ENCODE measurements at regions not wholly inside any gene's neighbourhood (a gene's known extent, or its start where the extent isn't known, plus 50 kb on each side); places are given as distances from the start of the nearest gene placed in this dataset.

- no peaks in the 10 kb centered on the region for H3K9me3 ChIP-seq
- H3K36me3 ChIP-seq = no peaks in the 10 kb centered on the region
- no peak overlapping the region for H3K27ac ChIP-seq
- H3K4me3 ChIP-seq = no peak overlapping the region
- TF ChIP-seq, protein P1, sequence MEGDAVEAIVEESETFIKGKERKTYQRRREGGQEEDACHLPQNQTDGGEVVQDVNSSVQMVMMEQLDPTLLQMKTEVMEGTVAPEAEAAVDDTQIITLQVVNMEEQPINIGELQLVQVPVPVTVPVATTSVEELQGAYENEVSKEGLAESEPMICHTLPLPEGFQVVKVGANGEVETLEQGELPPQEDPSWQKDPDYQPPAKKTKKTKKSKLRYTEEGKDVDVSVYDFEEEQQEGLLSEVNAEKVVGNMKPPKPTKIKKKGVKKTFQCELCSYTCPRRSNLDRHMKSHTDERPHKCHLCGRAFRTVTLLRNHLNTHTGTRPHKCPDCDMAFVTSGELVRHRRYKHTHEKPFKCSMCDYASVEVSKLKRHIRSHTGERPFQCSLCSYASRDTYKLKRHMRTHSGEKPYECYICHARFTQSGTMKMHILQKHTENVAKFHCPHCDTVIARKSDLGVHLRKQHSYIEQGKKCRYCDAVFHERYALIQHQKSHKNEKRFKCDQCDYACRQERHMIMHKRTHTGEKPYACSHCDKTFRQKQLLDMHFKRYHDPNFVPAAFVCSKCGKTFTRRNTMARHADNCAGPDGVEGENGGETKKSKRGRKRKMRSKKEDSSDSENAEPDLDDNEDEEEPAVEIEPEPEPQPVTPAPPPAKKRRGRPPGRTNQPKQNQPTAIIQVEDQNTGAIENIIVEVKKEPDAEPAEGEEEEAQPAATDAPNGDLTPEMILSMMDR (IDR thresholded peaks at IDR 0.05) = no peak
- TF ChIP-seq POLR2A (IDR thresholded peaks at IDR 0.05) = no peak
- TF ChIP-seq POLR2AphosphoS5 (IDR thresholded peaks at IDR 0.05) = no peak
- DNase-seq (ENCODE audit: low spot score in 2 of 2) = no peak
- intact Hi-C loops (cut with DNase I; ENCODE audit: low total_unique reads) = no loop called here
- no peaks in the 10 kb centered on the region for H3K4me1 ChIP-seq
- H3K27me3 ChIP-seq = peaks cover 0 to 4% of the 10 kb centered on the region in 2 donors
Measured at GRCh38 chr3:55177749-55178148, 249.9 kb upstream of the LRTM1 start.

DNA sequence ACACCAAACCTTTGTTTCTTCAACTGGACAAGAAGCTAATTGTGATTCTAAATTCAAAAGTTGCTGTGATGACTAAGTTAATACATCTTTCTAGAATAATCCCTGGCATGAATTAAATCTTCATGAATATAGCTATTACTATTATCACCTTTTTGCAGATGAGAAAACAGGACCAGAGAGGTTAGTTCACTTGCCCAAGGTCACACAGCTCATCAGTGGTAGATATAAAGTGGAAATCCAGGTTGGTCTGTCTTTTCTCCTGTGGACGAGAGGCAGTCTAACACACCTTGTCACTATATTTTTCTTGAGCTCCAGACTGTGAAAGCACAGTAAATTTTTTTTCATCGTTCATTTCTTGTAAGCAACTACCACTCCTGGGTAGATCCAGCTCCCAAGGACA is 247.6 kb upstream of the LRTM1 start:
- Histone ChIP-seq H3K27ac (no peak overlapping the region), H3K4me1 (no peaks in the 10 kb centered on the region), H3K4me3 (no peak overlapping the region), H3K27me3 (peaks cover 0 to 4% of the 10 kb centered on the region in 2 donors), H3K36me3 (no peaks in the 10 kb centered on the region), H3K9me3 (no peaks in the 10 kb centered on the region)
- TF ChIP-seq, protein P1 (IDR thresholded peaks at IDR 0.05) = no peak
- TF ChIP-seq POLR2A (IDR thresholded peaks at IDR 0.05) (no peak), POLR2AphosphoS5 (IDR thresholded peaks at IDR 0.05) (no peak)
- intact Hi-C loops (cut with DNase I; ENCODE audit: low total_unique reads) = no loop called here
- DNase-seq (ENCODE audit: low spot score in 2 of 2) = no peak

GRCh38 chr3:55174747-55175146 is 246.9 kb upstream of the LRTM1 start:
- H3K9me3 ChIP-seq = no peaks in the 10 kb centered on the region
- no peaks in the 10 kb centered on the region for H3K4me1 ChIP-seq
- intact Hi-C loops (cut with DNase I; ENCODE audit: low total_unique reads) = loop anchor here (5.0 kb wide), 2 partner anchors 693 to 1292 kb away; partner anchors contain the start of gene ACTR8
- TF ChIP-seq, protein P1 (IDR thresholded peaks at IDR 0.05) = no peak
- TF ChIP-seq POLR2A (IDR thresholded peaks at IDR 0.05) (no peak), POLR2AphosphoS5 (IDR thresholded peaks at IDR 0.05) (no peak)
- no peak for DNase-seq (ENCODE audit: low spot score in 2 of 2)
- H3K36me3 ChIP-seq = no peaks in the 10 kb centered on the region
- no peak overlapping the region for H3K27ac ChIP-seq
- H3K27me3 ChIP-seq = peaks cover 0 to 4% of the 10 kb centered on the region in 2 donors
- no peak overlapping the region for H3K4me3 ChIP-seq

- Histone ChIP-seq H3K4me1 (no peaks in the 10 kb centered on the region), H3K36me3 (no peaks in the 10 kb centered on the region), H3K9me3 (no peaks in the 10 kb centered on the region), H3K27ac (no peak overlapping the region), H3K4me3 (no peak overlapping the region), H3K27me3 (peaks cover 0 to 4% of the 10 kb centered on the region in 2 donors)
- intact Hi-C loops (cut with DNase I; ENCODE audit: low total_unique reads) = loop anchor here (1.0 to 5.0 kb wide), 3 partner anchors 18 to 1291 kb away; partner anchors contain the start of gene ACTR8
- no peak for TF ChIP-seq POLR2A (IDR thresholded peaks at IDR 0.05)
- TF ChIP-seq POLR2AphosphoS5 (IDR thresholded peaks at IDR 0.05) = no peak
- TF ChIP-seq, protein P1 (IDR thresholded peaks at IDR 0.05) = no peak
- no peak for DNase-seq (ENCODE audit: low spot score in 2 of 2)
Measured at GRCh38 chr3:55173504-55173903, 245.6 kb upstream of the LRTM1 start.

GRCh38 chr3:55172913-55173312 is 245.1 kb upstream of the LRTM1 start:
- Histone ChIP-seq H3K36me3 (no peaks in the 10 kb centered on the region), H3K4me3 (no peak overlapping the region), H3K9me3 (no peaks in the 10 kb centered on the region), H3K27ac (no peak overlapping the region), H3K4me1 (no peaks in the 10 kb centered on the region), H3K27me3 (peaks cover 0 to 2% of the 10 kb centered on the region in 2 donors)
- intact Hi-C loops (cut with DNase I; ENCODE audit: low total_unique reads) = loop anchor here (1.0 to 5.0 kb wide), 3 partner anchors 18 to 1291 kb away; partner anchors contain the start of gene ACTR8
- no peak for TF ChIP-seq POLR2AphosphoS5 (IDR thresholded peaks at IDR 0.05)
- TF ChIP-seq, protein P1 (IDR thresholded peaks at IDR 0.05) = no peak
- DNase-seq (ENCODE audit: low spot score in 2 of 2) = no peak
